MM.1S (cell line): ENCODE measurements at regions not wholly inside any gene's neighbourhood (a gene's known extent, or its start where the extent isn't known, plus 50 kb on each side); places are given as distances from the start of the nearest gene placed in this dataset.

Experiments used
- EZH2 ChIP-seq: fragments of 300-600 bp; sonication (generic); optimal IDR thresholded peaks from 2 replicates; pipeline ENCODE3; 2017; ENCODE audit warnings: low read depth, mild to moderate bottlenecking, antibody characterized with exemption, low read length, mixed read lengths
- TF ChIP-seq, protein P1 (sequence below): fragments of 300-600 bp; sonication (generic); IDR thresholded peaks from 2 replicates; pipeline ENCODE4 v1.5.1; 2016; ENCODE audit warnings: antibody characterized with exemption, low read length, mixed read lengths

DNA sequence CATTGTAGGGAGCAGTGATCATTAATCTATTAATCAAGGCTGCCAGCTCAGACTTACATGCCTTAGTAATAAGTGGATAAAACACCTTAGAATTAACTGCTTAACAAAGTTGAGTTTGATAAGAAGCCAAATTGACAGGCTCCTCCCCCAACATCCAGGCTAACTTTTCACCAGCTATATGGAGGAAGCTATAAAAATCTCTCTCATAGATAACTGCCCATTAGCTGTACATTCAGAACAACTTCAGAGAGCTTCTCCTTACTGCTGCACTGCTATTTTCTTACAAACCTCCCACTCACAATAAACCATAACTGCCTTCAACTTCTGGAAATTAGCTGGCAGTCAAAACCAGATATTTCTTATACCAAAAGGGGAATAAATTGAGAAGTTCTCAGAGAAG, 364.1 kb downstream of the PRELID2 start:
- TF ChIP-seq EZH2, result no peak
- TF ChIP-seq, protein P1, sequence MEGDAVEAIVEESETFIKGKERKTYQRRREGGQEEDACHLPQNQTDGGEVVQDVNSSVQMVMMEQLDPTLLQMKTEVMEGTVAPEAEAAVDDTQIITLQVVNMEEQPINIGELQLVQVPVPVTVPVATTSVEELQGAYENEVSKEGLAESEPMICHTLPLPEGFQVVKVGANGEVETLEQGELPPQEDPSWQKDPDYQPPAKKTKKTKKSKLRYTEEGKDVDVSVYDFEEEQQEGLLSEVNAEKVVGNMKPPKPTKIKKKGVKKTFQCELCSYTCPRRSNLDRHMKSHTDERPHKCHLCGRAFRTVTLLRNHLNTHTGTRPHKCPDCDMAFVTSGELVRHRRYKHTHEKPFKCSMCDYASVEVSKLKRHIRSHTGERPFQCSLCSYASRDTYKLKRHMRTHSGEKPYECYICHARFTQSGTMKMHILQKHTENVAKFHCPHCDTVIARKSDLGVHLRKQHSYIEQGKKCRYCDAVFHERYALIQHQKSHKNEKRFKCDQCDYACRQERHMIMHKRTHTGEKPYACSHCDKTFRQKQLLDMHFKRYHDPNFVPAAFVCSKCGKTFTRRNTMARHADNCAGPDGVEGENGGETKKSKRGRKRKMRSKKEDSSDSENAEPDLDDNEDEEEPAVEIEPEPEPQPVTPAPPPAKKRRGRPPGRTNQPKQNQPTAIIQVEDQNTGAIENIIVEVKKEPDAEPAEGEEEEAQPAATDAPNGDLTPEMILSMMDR, result no peak
